ENCODE measurements at regions not wholly inside any gene's neighbourhood (a gene's known extent, or its start where the extent isn't known, plus 50 kb on each side); places are given as distances from the start of the nearest gene placed in this dataset.
A peak's percentile ranks its signal among the peaks of the same experiment; 100 is the strongest.

DNA sequence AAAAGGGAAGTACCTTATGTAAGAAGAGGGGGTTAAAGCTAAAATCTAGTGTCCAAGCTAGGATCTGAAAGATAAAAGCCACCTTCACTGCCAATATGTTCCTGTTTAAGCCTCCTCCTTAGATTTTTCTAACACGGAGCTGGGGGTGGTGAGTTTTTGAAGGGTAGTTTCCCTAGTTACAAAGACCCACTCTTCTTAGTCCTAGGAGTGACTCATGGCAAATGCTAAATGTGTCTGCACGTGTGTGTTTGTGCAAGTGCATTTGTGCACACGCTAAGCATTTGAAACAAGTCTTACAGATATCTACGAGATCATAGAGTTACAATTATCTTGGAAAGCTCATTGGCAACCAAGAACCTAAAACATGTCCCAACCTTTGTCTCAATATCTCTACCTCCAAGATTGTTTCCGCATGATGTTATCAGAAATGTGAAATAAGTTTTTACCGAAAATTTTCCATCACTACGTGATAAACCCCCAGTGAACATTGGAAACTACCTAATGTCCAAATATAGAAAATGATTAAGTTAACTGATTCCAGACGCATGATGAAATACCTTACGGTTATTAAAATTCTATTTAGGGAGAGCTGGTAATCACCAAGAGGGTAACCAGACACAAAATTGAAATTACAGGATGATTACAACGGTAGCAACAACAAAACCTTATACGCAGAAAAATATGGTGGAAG, 78.0 kb upstream of the HRH2 start:
- Histone ChIP-seq H3K4me1 (no peaks in the 10 kb centered on the region), H3K27ac (replicated peaks) (no peak overlapping the region), H3K27me3 (ENCODE audit: low read depth) (no peaks in the 10 kb centered on the region), H3K4me3 (no peak overlapping the region), H3K36me3 (no peaks in the 10 kb centered on the region), H3K9me3 (replicated peaks) (peaks cover 7% of the 10 kb centered on the region)
- TF ChIP-seq, protein P1, sequence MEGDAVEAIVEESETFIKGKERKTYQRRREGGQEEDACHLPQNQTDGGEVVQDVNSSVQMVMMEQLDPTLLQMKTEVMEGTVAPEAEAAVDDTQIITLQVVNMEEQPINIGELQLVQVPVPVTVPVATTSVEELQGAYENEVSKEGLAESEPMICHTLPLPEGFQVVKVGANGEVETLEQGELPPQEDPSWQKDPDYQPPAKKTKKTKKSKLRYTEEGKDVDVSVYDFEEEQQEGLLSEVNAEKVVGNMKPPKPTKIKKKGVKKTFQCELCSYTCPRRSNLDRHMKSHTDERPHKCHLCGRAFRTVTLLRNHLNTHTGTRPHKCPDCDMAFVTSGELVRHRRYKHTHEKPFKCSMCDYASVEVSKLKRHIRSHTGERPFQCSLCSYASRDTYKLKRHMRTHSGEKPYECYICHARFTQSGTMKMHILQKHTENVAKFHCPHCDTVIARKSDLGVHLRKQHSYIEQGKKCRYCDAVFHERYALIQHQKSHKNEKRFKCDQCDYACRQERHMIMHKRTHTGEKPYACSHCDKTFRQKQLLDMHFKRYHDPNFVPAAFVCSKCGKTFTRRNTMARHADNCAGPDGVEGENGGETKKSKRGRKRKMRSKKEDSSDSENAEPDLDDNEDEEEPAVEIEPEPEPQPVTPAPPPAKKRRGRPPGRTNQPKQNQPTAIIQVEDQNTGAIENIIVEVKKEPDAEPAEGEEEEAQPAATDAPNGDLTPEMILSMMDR (IDR thresholded peaks at IDR 0.05; ENCODE audit: borderline replicate concordance), result no peak
- no peak for DNase-seq
- intact Hi-C loops (cut with micrococcal nuclease), result no loop called here

DNA sequence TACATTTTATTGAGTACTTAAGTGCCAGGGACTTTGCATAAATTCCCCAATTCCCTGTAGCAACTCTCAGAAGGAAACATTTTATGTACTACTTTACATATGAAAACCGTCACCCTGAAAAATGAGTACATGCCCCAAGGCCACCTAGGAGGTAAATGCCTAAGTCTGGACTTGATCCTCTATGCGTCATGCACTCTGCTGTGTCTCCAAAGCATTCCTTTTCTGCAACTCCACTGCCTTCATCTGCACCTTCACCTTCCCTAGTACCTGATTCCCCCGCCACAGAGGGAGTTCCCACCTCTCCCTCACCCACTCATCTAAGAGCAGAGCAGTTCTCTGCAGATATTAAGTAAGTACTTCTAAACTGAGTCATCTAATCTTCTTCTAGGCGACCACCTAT, 75.2 kb upstream of the HRH2 start:
- Histone ChIP-seq H3K4me3 (no peak overlapping the region), H3K27ac (replicated peaks) (no peak overlapping the region), H3K9me3 (replicated peaks) (peaks cover 10% of the 10 kb centered on the region), H3K27me3 (ENCODE audit: low read depth) (no peaks in the 10 kb centered on the region), H3K36me3 (no peaks in the 10 kb centered on the region), H3K4me1 (no peaks in the 10 kb centered on the region)
- no peak for DNase-seq
- intact Hi-C loops (cut with micrococcal nuclease), result no loop called here
- TF ChIP-seq, protein P1 (IDR thresholded peaks at IDR 0.05; ENCODE audit: borderline replicate concordance), result no peak

DNA sequence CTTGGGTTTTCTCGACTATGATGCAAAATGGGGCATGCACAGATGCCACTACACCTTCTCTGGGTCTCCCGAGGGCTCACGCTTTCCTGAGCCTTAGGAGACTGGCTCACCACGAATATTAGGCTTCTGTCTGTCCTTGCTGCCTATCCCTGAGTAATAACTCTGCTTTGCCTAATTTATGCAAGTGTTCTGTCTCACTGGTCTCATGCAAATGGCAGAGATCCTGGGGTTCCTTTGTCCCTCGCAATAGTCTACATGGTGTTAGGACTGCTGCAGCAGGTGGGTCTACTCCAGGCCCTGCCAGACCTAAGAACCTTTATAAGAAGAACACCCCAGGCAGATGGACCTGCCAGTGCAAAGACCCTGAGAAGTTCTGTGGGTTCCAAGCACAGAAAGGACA, 72.3 kb upstream of the HRH2 start:
- peaks cover 17% of the 10 kb centered on the region for H3K4me1 ChIP-seq
- intact Hi-C loops (cut with micrococcal nuclease), result no loop called here
- no peaks in the 10 kb centered on the region for H3K27me3 ChIP-seq (ENCODE audit: low read depth)
- TF ChIP-seq, protein P1 (IDR thresholded peaks at IDR 0.05; ENCODE audit: borderline replicate concordance), result no peak
- no peak overlapping the region for H3K27ac ChIP-seq (replicated peaks)
- DNase-seq, result no peak
- H3K9me3 ChIP-seq (replicated peaks), result peaks cover 10% of the 10 kb centered on the region
- H3K4me3 ChIP-seq, result no peak overlapping the region
- no peaks in the 10 kb centered on the region for H3K36me3 ChIP-seq

DNA sequence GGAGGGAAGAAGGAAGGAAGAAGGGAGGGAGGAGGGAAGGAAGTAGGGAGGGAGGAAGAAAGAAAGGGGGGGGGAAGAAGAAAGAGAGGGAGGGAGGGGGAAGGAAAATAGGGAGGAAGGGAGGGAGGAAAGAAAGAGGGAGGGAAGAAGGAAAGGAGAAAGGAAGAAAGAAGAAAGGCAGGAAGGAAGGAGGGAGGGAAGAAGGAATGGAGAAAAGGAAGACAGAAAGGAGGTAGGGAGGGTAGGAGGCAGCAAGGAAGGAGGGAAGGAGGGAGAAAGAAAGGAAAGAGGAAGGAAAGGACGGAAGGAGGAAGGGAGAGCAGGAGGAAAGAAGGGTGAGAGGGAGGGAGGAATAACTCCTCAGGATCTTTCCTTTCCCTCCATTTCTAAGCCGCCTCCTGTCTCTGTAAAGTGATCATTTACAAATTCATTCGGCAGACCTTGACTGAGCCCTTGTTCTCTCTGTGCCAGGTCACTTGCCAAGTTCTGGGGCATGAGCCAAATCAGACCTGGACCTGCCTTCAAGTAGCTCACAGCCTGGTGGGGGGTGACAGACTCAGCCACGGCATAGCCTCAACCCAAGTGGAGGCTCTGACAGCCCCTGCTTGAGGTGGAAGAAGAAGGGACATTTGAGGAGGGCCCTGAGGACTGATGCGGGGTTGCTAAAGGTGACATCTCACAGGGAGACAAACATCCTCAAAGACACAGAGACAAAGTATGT, 69.0 kb upstream of the HRH2 start:
- TF ChIP-seq, protein P1 (IDR thresholded peaks at IDR 0.05; ENCODE audit: borderline replicate concordance), result no peak
- peak overlapping the region; percentile 30 for H3K27ac ChIP-seq (replicated peaks)
- H3K4me1 ChIP-seq, result peaks cover 26% of the 10 kb centered on the region
- peaks cover 4% of the 10 kb centered on the region for H3K9me3 ChIP-seq (replicated peaks)
- H3K36me3 ChIP-seq, result no peaks in the 10 kb centered on the region
- intact Hi-C loops (cut with micrococcal nuclease), result no loop called here
- no peak overlapping the region for H3K4me3 ChIP-seq
- peak; percentile 51 for DNase-seq
- no peaks in the 10 kb centered on the region for H3K27me3 ChIP-seq (ENCODE audit: low read depth)

DNA sequence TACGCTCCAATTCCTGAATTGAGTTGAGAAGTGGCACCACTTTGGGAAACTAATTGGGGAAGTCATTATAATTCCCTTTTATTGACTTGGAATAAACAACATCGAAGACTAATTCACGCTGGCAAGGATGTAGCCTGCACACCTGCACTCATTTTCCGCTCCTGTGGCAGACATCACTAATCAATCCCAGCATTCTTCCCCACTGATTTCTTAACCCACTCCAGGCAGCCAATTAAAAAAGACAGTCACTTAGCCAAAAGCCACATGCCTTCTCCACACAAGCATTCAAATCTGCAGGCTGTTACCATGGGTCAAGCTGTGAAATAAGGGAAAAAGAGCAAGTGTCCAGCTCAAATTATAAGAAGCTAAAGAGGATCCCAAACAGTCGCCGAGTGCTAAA, 68.2 kb upstream of the HRH2 start:
- DNase-seq, result no peak
- peaks cover 26% of the 10 kb centered on the region for H3K4me1 ChIP-seq
- peak overlapping the region; percentile 30 for H3K27ac ChIP-seq (replicated peaks)
- no peaks in the 10 kb centered on the region for H3K36me3 ChIP-seq
- peaks cover 4% of the 10 kb centered on the region for H3K9me3 ChIP-seq (replicated peaks)
- intact Hi-C loops (cut with micrococcal nuclease), result no loop called here
- TF ChIP-seq, protein P1 (IDR thresholded peaks at IDR 0.05; ENCODE audit: borderline replicate concordance), result no peak
- no peak overlapping the region for H3K4me3 ChIP-seq
- no peaks in the 10 kb centered on the region for H3K27me3 ChIP-seq (ENCODE audit: low read depth)

All from left ventricle myocardium inferior (tissue), 1 donor.